ENCODE measurements at regions not wholly inside any gene's neighbourhood (a gene's known extent, or its start where the extent isn't known, plus 50 kb on each side); places are given as distances from the start of the nearest gene placed in this dataset.

DNA sequence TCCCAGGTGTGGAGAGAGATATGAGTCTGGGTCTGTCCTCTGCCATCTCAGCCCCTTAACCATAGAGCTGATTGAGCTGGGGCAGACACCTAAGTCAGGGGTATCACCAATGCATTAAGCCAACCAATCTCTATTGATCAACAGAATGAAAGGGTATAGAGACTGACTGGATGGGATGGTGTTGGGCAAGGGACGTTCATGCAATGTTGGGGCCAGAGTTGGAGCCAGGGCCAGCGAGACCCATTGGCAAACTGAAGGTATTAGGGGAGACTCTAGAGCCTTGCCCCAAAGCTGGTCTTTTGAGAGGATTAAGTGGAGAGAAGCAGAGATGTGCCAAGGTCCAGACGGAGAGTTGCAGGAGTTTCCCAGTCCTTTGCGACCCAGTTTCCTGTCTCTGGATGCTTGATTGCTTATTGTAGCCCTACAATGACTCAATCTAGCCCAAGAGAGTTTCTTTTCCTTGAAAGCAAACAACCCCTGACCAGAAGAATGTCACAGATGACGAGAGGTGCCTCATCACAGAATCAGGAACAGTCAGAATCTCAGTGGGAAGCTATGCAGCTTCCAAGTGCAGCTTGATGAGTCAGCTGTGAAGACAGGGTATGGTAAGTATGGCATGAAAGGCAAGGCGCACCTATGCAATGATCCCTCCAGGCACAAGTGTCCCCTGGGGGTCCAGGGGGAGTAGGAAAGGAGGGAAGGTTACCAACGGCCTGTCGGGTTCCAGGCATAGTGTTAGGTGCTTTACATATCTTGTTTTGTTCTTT lies 137.2 kb downstream of the UTP18 start:
- Mint-ChIP-seq H3K27me3 (ENCODE audit: insufficient read depth, low read depth, poor library complexity) (no peaks in the 10 kb centered on the region), H3K4me3 (no peak overlapping the region), H3K4me1 (peaks cover 2% of the 10 kb centered on the region; the same call in 1 of the 3 replicates), H3K36me3 (ENCODE audit: low read depth) (no peaks in the 10 kb centered on the region), H3K9me3 (no peaks in the 10 kb centered on the region), H3K27ac (no peak overlapping the region)
- Histone ChIP-seq H2AFZ (no peak overlapping the region), H3F3A (replicated peaks; ENCODE audit: low read depth) (no peaks in the 10 kb centered on the region), H4K20me1 (replicated peaks; ENCODE audit: insufficient read depth) (no peaks in the 10 kb centered on the region), H3K36me3 (ENCODE audit: insufficient read depth) (no peaks in the 10 kb centered on the region), H3K27ac (ENCODE audit: low read depth) (no peak overlapping the region), H3K4me3 (no peak overlapping the region), H3K4me2 (no peak overlapping the region), H3K9me2 (ENCODE audit: insufficient read depth) (peaks cover 4% of the 10 kb centered on the region; the same call in 1 of the 2 replicates), H3K27me3 (ENCODE audit: insufficient read depth) (no peaks in the 10 kb centered on the region), H3K4me1 (ENCODE audit: insufficient read depth) (no peaks in the 10 kb centered on the region), H3K79me2 (replicated peaks; ENCODE audit: insufficient read depth) (no peaks in the 10 kb centered on the region)
- DNase-seq (ENCODE audit: low spot score) (no peak), ATAC-seq (no peak)
- TF ChIP-seq, protein P1, sequence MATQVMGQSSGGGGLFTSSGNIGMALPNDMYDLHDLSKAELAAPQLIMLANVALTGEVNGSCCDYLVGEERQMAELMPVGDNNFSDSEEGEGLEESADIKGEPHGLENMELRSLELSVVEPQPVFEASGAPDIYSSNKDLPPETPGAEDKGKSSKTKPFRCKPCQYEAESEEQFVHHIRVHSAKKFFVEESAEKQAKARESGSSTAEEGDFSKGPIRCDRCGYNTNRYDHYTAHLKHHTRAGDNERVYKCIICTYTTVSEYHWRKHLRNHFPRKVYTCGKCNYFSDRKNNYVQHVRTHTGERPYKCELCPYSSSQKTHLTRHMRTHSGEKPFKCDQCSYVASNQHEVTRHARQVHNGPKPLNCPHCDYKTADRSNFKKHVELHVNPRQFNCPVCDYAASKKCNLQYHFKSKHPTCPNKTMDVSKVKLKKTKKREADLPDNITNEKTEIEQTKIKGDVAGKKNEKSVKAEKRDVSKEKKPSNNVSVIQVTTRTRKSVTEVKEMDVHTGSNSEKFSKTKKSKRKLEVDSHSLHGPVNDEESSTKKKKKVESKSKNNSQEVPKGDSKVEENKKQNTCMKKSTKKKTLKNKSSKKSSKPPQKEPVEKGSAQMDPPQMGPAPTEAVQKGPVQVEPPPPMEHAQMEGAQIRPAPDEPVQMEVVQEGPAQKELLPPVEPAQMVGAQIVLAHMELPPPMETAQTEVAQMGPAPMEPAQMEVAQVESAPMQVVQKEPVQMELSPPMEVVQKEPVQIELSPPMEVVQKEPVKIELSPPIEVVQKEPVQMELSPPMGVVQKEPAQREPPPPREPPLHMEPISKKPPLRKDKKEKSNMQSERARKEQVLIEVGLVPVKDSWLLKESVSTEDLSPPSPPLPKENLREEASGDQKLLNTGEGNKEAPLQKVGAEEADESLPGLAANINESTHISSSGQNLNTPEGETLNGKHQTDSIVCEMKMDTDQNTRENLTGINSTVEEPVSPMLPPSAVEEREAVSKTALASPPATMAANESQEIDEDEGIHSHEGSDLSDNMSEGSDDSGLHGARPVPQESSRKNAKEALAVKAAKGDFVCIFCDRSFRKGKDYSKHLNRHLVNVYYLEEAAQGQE (IDR thresholded peaks at IDR 0.05; ENCODE audit: unreplicated experiment), result no peak
- no peak for TF ChIP-seq EZH2phosphoT487 (IDR thresholded peaks at IDR 0.05; ENCODE audit: unreplicated experiment)

DNA sequence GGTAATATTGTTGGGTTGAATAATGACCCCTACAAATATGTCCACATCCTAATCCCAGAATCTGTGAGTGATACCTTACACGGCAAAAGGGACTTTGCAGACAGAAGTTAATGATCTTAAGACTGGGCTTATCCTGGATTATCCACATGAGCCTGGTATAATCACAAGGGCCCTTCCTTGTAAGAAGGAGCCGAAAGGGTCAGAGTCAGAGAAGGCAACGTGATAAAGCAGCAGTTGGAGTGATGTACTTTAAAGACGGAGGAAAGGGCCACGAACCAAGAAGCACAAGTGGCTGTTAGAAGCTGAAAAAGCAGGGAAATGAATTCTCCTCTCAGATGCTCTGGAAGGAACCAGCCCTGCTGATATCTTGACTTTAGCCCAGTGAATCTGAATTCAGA lies 137.8 kb downstream of the UTP18 start:
- ATAC-seq (no peak), DNase-seq (ENCODE audit: low spot score) (no peak)
- Histone ChIP-seq H3K4me1 (ENCODE audit: insufficient read depth) (no peaks in the 10 kb centered on the region), H3K9me2 (ENCODE audit: insufficient read depth) (peaks cover 4% of the 10 kb centered on the region; the same call in 1 of the 2 replicates), H3K27ac (ENCODE audit: low read depth) (no peak overlapping the region), H3K27me3 (ENCODE audit: insufficient read depth) (no peaks in the 10 kb centered on the region), H3K4me2 (no peak overlapping the region), H3K79me2 (replicated peaks; ENCODE audit: insufficient read depth) (no peaks in the 10 kb centered on the region), H4K20me1 (replicated peaks; ENCODE audit: insufficient read depth) (no peaks in the 10 kb centered on the region), H3K4me3 (no peak overlapping the region), H3K36me3 (ENCODE audit: insufficient read depth) (no peaks in the 10 kb centered on the region), H3F3A (replicated peaks; ENCODE audit: low read depth) (no peaks in the 10 kb centered on the region), H2AFZ (peak overlapping the region; percentile 38; the same call in 1 of the 2 replicates)
- no peak for TF ChIP-seq EZH2phosphoT487 (IDR thresholded peaks at IDR 0.05; ENCODE audit: unreplicated experiment)
- Mint-ChIP-seq H3K27ac (no peak overlapping the region), H3K4me1 (peaks cover 2% of the 10 kb centered on the region; the same call in 1 of the 3 replicates), H3K27me3 (ENCODE audit: insufficient read depth, low read depth, poor library complexity) (no peaks in the 10 kb centered on the region), H3K9me3 (no peaks in the 10 kb centered on the region), H3K36me3 (ENCODE audit: low read depth) (no peaks in the 10 kb centered on the region), H3K4me3 (no peak overlapping the region)

DNA sequence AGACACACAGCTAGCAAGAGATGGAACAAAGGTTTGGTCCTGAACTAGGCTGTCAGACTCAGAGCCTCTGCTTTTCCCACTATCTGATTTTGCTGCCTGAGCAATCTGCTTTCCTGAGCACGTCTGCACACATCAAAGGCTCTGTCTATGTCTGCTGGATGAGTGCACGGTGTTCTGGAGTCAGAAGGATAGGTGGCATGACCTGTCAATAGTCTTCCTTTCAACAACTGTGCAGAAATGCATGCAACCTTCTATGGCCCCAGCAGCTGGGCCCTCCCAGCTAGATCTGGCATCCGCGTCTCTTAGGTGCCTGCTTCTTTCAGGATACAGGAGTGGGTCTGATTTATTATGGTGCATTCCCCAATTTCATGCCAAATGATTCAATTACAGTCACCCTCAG lies 138.3 kb downstream of the UTP18 start:
- H3K9me2 ChIP-seq (ENCODE audit: insufficient read depth), result peaks cover 4% of the 10 kb centered on the region; the same call in 1 of the 2 replicates
- H3K4me2 ChIP-seq, result no peak overlapping the region
- H4K20me1 ChIP-seq (replicated peaks; ENCODE audit: insufficient read depth), result no peaks in the 10 kb centered on the region
- Mint-ChIP-seq H3K4me3 (no peak overlapping the region), H3K27me3 (ENCODE audit: insufficient read depth, low read depth, poor library complexity) (no peaks in the 10 kb centered on the region), H3K9me3 (no peaks in the 10 kb centered on the region), H3K36me3 (ENCODE audit: low read depth) (no peaks in the 10 kb centered on the region), H3K27ac (no peak overlapping the region), H3K4me1 (peaks cover 6% of the 10 kb centered on the region)
- no peaks in the 10 kb centered on the region for H3F3A ChIP-seq (replicated peaks; ENCODE audit: low read depth)
- DNase-seq (ENCODE audit: low spot score) (no peak), ATAC-seq (no peak)
- H3K36me3 ChIP-seq (ENCODE audit: insufficient read depth), result no peaks in the 10 kb centered on the region
- H3K27ac ChIP-seq (ENCODE audit: low read depth), result no peak overlapping the region
- H3K27me3 ChIP-seq (ENCODE audit: insufficient read depth), result no peaks in the 10 kb centered on the region
- H3K4me1 ChIP-seq (ENCODE audit: insufficient read depth), result no peaks in the 10 kb centered on the region
- H3K4me3 ChIP-seq, result no peak overlapping the region
- H3K79me2 ChIP-seq (replicated peaks; ENCODE audit: insufficient read depth), result no peaks in the 10 kb centered on the region
- H2AFZ ChIP-seq, result no peak overlapping the region
- TF ChIP-seq, protein P2, sequence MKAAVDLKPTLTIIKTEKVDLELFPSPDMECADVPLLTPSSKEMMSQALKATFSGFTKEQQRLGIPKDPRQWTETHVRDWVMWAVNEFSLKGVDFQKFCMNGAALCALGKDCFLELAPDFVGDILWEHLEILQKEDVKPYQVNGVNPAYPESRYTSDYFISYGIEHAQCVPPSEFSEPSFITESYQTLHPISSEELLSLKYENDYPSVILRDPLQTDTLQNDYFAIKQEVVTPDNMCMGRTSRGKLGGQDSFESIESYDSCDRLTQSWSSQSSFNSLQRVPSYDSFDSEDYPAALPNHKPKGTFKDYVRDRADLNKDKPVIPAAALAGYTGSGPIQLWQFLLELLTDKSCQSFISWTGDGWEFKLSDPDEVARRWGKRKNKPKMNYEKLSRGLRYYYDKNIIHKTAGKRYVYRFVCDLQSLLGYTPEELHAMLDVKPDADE (IDR thresholded peaks at IDR 0.05), result no peak
- TF ChIP-seq NANOG (IDR thresholded peaks at IDR 0.05; ENCODE audit: borderline replicate concordance) (no peak), CREB1 (CRISPR knock-in tag; IDR thresholded peaks at IDR 0.05; ENCODE audit: low read depth) (no peak), STAT1 (IDR thresholded peaks at IDR 0.05; ENCODE audit: unreplicated experiment) (no peak), ZNF331 (CRISPR knock-in tag; IDR thresholded peaks at IDR 0.05; ENCODE audit: low read depth) (no peak), ZNF114 (CRISPR knock-in tag; IDR thresholded peaks at IDR 0.05) (no peak)
